Body of pancreas (tissue), 4 donors: ENCODE measurements at regions not wholly inside any gene's neighbourhood (a gene's known extent, or its start where the extent isn't known, plus 50 kb on each side); places are given as distances from the start of the nearest gene placed in this dataset.

Experiments
- ATAC-seq: fragments of 150-250 bp; one replicate; pipeline ENCODE4 v1.9.1; 2016
- DNase-seq, 4 donors: peaks; one replicate each; pipeline ENCODE4 v3.0.0-alpha.2; 2019
- H3K27ac ChIP-seq, 4 donors: fragments of 200-600 bp; sonication (generic); 1 replicate in 3 of 4; 2 replicates in 1 of 4; pipeline versions ENCODE4 v1.5.1 to v1.6.1; 2016 to 2019; ENCODE audit warnings: mild to moderate bottlenecking in 1 of 4, mixed read lengths in 1 of 4, moderate library complexity in 1 of 4
- H3K27me3 ChIP-seq, 2 donors: fragments of 200-600 bp; sonication (generic); one replicate each; pipeline ENCODE4 v1.6.0; 2016; ENCODE audit warnings: mild to moderate bottlenecking in 1 of 2
- H3K36me3 ChIP-seq, 2 donors: fragments of 200-600 bp; sonication (generic); replicated peaks in 1 of 2; 2 replicates each; pipeline ENCODE4 v1.5.1; 2016; ENCODE audit warnings: low read depth in 2 of 2; ENCODE audit not compliant: insufficient read depth in 1 of 2
- H3K4me1 ChIP-seq: fragments of 200-600 bp; sonication (generic); one replicate; pipeline ENCODE4 v1.6.0; 2016
- H3K4me3 ChIP-seq, 2 donors: fragments of 200-600 bp; sonication (generic); 1 replicate in 1 of 2; 2 replicates in 1 of 2; pipeline ENCODE4 v1.5.1; 2016 to 2019
- H3K9me3 ChIP-seq, 3 donors: fragments of 200-600 bp; sonication (generic); 1 replicate in 2 of 3; 2 replicates in 1 of 3; pipeline ENCODE4 v1.5.1; 2016
- CTCF ChIP-seq, 7 experiments: fragments of 450-650 bp in 4 of 7; fragments of 200-600 bp in 3 of 7; sonication (generic) in 3 of 7; IDR thresholded peaks; one replicate each; pipeline ENCODE4 v1.5.1; 2016 to 2019; ENCODE audit warnings: antibody characterized with exemption in 7 of 7
- POLR2A ChIP-seq, 3 donors: fragments of 450-650 bp; IDR thresholded peaks; one replicate each; pipeline ENCODE4 v1.6.1; 2016; ENCODE audit warnings: antibody characterized with exemption in 3 of 3, mild to moderate bottlenecking in 2 of 3
- WGBS, 2 donors: methylation state at CpG; one replicate each; pipeline ENCODE4 v1.1.5; 2017; 5-methylcytosine and 5-hydroxymethylcytosine counted together
- intact Hi-C: fragments of 100-400 bp; cut with DNase I; formaldehyde crosslinking; loops from one replicate; pipeline ENCODE4 v1.15.1; 2023

DNA sequence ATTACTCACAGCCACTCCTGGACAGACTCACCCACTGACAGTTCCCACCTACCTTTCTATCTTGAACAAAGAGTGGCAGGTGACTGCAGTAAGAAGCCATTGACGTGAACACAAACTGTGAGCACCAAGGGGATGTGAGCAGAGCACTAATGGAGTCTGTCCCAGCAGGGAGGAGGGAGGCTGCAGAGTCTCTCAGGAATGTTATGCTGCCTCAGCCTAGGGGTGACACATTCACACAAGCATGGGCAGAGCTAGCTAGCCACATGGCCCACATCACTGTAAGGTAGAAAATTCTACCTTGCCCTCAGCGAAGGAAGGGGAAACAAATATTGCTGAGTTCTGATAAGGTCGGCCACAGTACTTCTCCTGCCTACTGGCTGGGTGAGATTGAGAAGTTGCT lies 56.8 kb upstream of the PTGFRN start:
- 49 to 62% methylated on average over 3 of the region's 3 CpGs for WGBS, 2 donors
- no peak for ATAC-seq
- H3K4me3 ChIP-seq: no peak overlapping the region
- TF ChIP-seq POLR2A (IDR thresholded peaks at IDR 0.05): no peak
- no peak for TF ChIP-seq CTCF (IDR thresholded peaks at IDR 0.05)
- no peaks in the 10 kb centered on the region for H3K36me3 ChIP-seq
- peaks cover 35% of the 10 kb centered on the region for H3K4me1 ChIP-seq
- peak overlapping the region; percentile 21 to 88 (median 74) for H3K27ac ChIP-seq
- intact Hi-C loops: no loop called here
- no peak for DNase-seq
- H3K27me3 ChIP-seq: no peaks in the 10 kb centered on the region
- H3K9me3 ChIP-seq: no peaks in the 10 kb centered on the region

DNA sequence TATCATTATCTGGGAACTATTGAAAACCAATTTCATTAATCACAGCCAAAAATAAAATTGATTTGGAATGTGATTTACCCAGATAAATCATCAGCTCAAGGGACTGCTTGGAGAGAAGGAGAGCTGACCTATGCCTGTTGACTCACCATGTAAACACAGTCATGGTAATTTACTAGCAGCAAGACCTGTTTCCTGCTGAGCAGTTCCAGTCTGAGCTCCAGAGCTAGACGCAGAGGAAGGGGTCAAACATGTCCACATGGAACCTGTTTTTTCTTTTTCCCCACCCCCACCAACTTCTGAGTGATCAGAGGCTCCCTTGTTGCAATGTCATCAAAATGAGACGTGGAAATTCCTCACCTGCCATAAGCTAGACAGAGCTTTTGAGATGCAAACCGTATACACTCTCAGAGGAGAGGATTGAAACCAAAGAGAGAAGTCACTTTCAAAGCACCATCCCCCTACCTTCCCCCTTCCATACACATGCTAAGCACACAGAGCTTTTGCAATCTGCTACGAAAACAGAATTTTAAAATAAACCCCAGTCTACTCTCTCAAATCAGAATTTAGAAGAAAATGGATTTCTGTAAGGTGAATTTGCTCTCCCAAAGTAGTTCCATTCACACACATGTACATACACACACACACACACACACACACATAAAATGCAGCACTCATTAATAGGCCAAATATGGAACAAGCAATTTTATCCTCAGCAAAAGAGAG lies 55.9 kb upstream of the PTGFRN start:
- intact Hi-C loops: no loop called here
- TF ChIP-seq POLR2A (IDR thresholded peaks at IDR 0.05) (peak in 2 of 3 donors; percentile 13 to 36), CTCF (IDR thresholded peaks at IDR 0.05) (no peak)
- H3K27ac ChIP-seq: peak overlapping the region; percentile 66 to 88 (median 74)
- DNase-seq: peak; percentile 52 to 78 (median 62)
- H3K4me3 ChIP-seq: no peak overlapping the region
- peak; percentile 92 for ATAC-seq
- no peaks in the 10 kb centered on the region for H3K27me3 ChIP-seq
- H3K9me3 ChIP-seq: no peaks in the 10 kb centered on the region
- no peaks in the 10 kb centered on the region for H3K36me3 ChIP-seq
- 24 to 26% methylated on average over 4 of the region's 4 CpGs for WGBS, 2 donors
- H3K4me1 ChIP-seq: peaks cover 35% of the 10 kb centered on the region

DNA sequence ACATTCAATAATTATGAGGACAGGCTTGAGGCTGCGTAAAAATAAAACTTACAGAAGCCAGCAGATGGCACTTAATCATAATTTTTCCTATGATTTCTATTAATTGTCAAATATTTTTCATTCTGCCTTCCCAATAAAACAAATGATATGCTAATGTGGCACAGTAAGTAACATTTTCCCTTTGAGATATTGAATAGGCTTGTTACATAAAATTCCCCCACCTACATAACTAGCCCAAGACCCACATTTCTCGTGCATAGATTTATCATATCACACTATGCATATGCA lies 55.4 kb upstream of the PTGFRN start:
- intact Hi-C loops: no loop called here

GRCh38 chr1:116854716-116855115 lies 55.0 kb upstream of the PTGFRN start:
- Histone ChIP-seq H3K36me3 (no peaks in the 10 kb centered on the region), H3K4me3 (no peak overlapping the region), H3K9me3 (no peaks in the 10 kb centered on the region), H3K27me3 (no peaks in the 10 kb centered on the region), H3K4me1 (peaks cover 35% of the 10 kb centered on the region), H3K27ac (peak overlapping the region; percentile 66 to 88 (median 74))
- TF ChIP-seq POLR2A (IDR thresholded peaks at IDR 0.05) (no peak), CTCF (IDR thresholded peaks at IDR 0.05) (no peak)
- WGBS, 2 donors: 42 to 44% methylated on average over 3 of the region's 3 CpGs
- no peak for DNase-seq
- no peak for ATAC-seq
- intact Hi-C loops: no loop called here

More for the DNA sequence above, 55.4 kb upstream of the PTGFRN start:
- Histone ChIP-seq H3K9me3 (no peaks in the 10 kb centered on the region), H3K27me3 (no peaks in the 10 kb centered on the region), H3K36me3 (no peaks in the 10 kb centered on the region), H3K27ac (peak overlapping the region; percentile 66 to 88 (median 74)), H3K4me1 (peaks cover 35% of the 10 kb centered on the region), H3K4me3 (no peak overlapping the region)
- peak in 4 of 7 experiments; percentile 12 to 26 (median 17) for TF ChIP-seq CTCF (IDR thresholded peaks at IDR 0.05)
- TF ChIP-seq POLR2A (IDR thresholded peaks at IDR 0.05): no peak
- WGBS, 2 donors: 58 to 63% methylated on average over 2 of the region's 2 CpGs
- ATAC-seq (no peak), DNase-seq (no peak)

DNA sequence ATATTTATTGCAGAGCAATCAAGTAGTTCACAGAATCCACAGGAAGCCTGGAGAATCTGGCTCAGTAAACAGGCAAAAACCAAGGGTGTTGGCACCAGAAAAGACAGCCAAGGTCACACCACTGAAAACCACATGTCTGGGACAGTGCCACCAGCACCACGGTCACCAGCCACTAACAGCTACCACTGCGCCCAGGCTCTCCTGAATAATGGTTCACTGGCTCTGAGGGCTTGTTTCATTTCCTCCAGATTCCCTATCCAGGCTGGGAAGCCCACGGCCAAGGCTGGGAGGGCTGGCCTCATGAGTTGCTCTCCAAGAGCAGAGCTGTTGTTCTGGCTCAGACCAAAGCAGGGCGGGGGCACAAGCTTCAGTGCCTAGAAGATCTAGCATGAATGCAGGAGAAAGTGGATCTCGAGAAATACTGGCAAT lies 54.5 kb upstream of the PTGFRN start:
- Histone ChIP-seq H3K4me1 (peaks cover 35% of the 10 kb centered on the region), H3K9me3 (no peaks in the 10 kb centered on the region), H3K36me3 (no peaks in the 10 kb centered on the region), H3K27ac (peak overlapping the region; percentile 59 to 88 (median 74)), H3K27me3 (no peaks in the 10 kb centered on the region), H3K4me3 (no peak overlapping the region)
- 23 to 25% methylated on average over 5 of the region's 5 CpGs for WGBS, 2 donors
- no peak for TF ChIP-seq CTCF (IDR thresholded peaks at IDR 0.05)
- no peak for TF ChIP-seq POLR2A (IDR thresholded peaks at IDR 0.05)
- intact Hi-C loops: no loop called here
- ATAC-seq (peak; percentile 79), DNase-seq (peak; percentile 71 to 82 (median 80))
